IMR-90 (cell line): ENCODE measurements at regions not wholly inside any gene's neighbourhood (a gene's known extent, or its start where the extent isn't known, plus 50 kb on each side); places are given as distances from the start of the nearest gene placed in this dataset.

Source experiments
- ATAC-seq: fragments of 200-7000 bp; cut with Tn5 transposase; 2 replicates; pipeline ENCODE4 v1.9.1; 2020; ENCODE audit warnings: low read depth, mild to moderate bottlenecking, moderate library complexity
- BruUV-seq: library from RNA; stranded (reverse); fragments of 400-500 nt; replicated peaks from 2 replicates; lab custom pipeline; 2021; lab: Mats Ljungman, UMichigan
- CTCF ChIA-PET: fragments of 300-600 bp; formaldehyde crosslinking; extraction: SDS; loops from one replicate; lab custom pipeline; 2021; ENCODE audit warnings: antibody characterized with exemption; lab: Yijun Ruan, JAX
- POLR2A ChIA-PET: fragments of 300-600 bp; sonication (Branson Sonifier 250); formaldehyde crosslinking; loops from one replicate; lab custom pipeline; 2022; ENCODE audit warnings: antibody characterized with exemption; ENCODE audit not compliant: unreplicated experiment; lab: Charles Lee
- DNase-seq: peaks from one replicate; pipeline ENCODE4 v3.0.0; 2013
- H2AFZ ChIP-seq: replicated peaks from 2 replicates; pipeline ENCODE3; 2013; ENCODE audit warnings: low read length, mild to moderate bottlenecking; ENCODE audit not compliant: poor library complexity
- H2AK5ac ChIP-seq: 2 replicates; pipeline ENCODE4 v1.6.1; 2013; ENCODE audit warnings: low read depth, low read length, inconsistent platforms
- H2AK9ac ChIP-seq: replicated peaks from 2 replicates; pipeline ENCODE3; 2013; ENCODE audit warnings: mild to moderate bottlenecking, low read depth, low read length, moderate library complexity; ENCODE audit not compliant: poor library complexity
- H2BK120ac ChIP-seq: 2 replicates; pipeline ENCODE4 v1.6.1; 2013; ENCODE audit warnings: low read depth, low read length, inconsistent platforms
- H2BK15ac ChIP-seq: 3 replicates; pipeline ENCODE4 v1.6.1; 2013; ENCODE audit warnings: low read depth, low read length, inconsistent platforms
- H2BK20ac ChIP-seq: 2 replicates; pipeline ENCODE4 v1.6.1; 2013; ENCODE audit warnings: low read depth, mild to moderate bottlenecking, inconsistent platforms, low read length, moderate library complexity
- H2BK5ac ChIP-seq: 2 replicates; pipeline ENCODE4 v1.6.1; 2013; ENCODE audit warnings: mild to moderate bottlenecking, low read depth, low read length, inconsistent platforms; ENCODE audit not compliant: poor library complexity, severe bottlenecking
- H3K14ac ChIP-seq: replicated peaks from 2 replicates; pipeline ENCODE4 v1.6.1; 2013; ENCODE audit warnings: low read depth, low read length, inconsistent platforms
- H3K18ac ChIP-seq: 2 replicates; pipeline ENCODE4 v1.6.1; 2013; ENCODE audit warnings: low read depth, low read length, control low read depth
- H3K23ac ChIP-seq: 2 replicates; pipeline ENCODE4 v1.6.1; 2013; ENCODE audit warnings: low read depth, low read length, inconsistent platforms
- H3K27ac ChIP-seq: 2 replicates; pipeline ENCODE4 v1.5.1; 2013; ENCODE audit warnings: mild to moderate bottlenecking, control low read depth, low read length; ENCODE audit not compliant: insufficient read depth
- H3K27me3 ChIP-seq: 2 replicates; pipeline ENCODE4 v1.6.1; 2013; ENCODE audit warnings: low read length; ENCODE audit not compliant: control insufficient read depth, insufficient read depth
- H3K36me3 ChIP-seq: 2 replicates; pipeline ENCODE4 v1.6.1; 2013; ENCODE audit warnings: low read length, mixed read lengths; ENCODE audit not compliant: control insufficient read depth, insufficient read depth
- H3K4ac ChIP-seq: 2 replicates; pipeline ENCODE4 v1.6.1; 2013; ENCODE audit warnings: low read depth, low read length, inconsistent platforms
- H3K4me1 ChIP-seq: 2 replicates; pipeline ENCODE4 v1.6.1; 2013; ENCODE audit warnings: low read length, mixed read lengths; ENCODE audit not compliant: control insufficient read depth, insufficient read depth
- H3K4me2 ChIP-seq: 2 replicates; pipeline ENCODE4 v1.6.1; 2013; ENCODE audit warnings: low read depth, mild to moderate bottlenecking, control low read depth, low read length, moderate library complexity
- H3K4me3 ChIP-seq: 2 replicates; pipeline ENCODE4 v1.5.1; 2013; ENCODE audit warnings: low read depth, mild to moderate bottlenecking, control low read depth, low read length, moderate library complexity; ENCODE audit not compliant: insufficient read depth
- H3K56ac ChIP-seq: 2 replicates; pipeline ENCODE4 v1.6.1; 2013; ENCODE audit warnings: low read length, inconsistent platforms; ENCODE audit not compliant: insufficient read depth; ENCODE audit errors: extremely low read depth
- H3K79me1 ChIP-seq, 2 experiments: 2 replicates each; pipeline ENCODE4 v1.6.1; 2013; ENCODE audit warnings: low read length in 2 of 2, inconsistent platforms in 1 of 2, low read depth in 1 of 2
- H3K9ac ChIP-seq: 2 replicates; pipeline ENCODE4 v1.6.1; 2013; ENCODE audit warnings: low read depth, low read length, control low read depth
- H3K9me1 ChIP-seq: 2 replicates; pipeline ENCODE4 v1.6.1; 2013; ENCODE audit warnings: low read length, inconsistent platforms; ENCODE audit not compliant: insufficient read depth
- H3K9me3 ChIP-seq: 2 replicates; pipeline ENCODE4 v1.6.1; 2013; ENCODE audit warnings: low read length; ENCODE audit not compliant: control insufficient read depth, insufficient read depth
- H4K20me1 ChIP-seq: 2 replicates; pipeline ENCODE4 v1.6.1; 2013; ENCODE audit warnings: low read length, inconsistent platforms; ENCODE audit not compliant: insufficient read depth
- H4K5ac ChIP-seq: 2 replicates; pipeline ENCODE4 v1.6.1; 2013; ENCODE audit warnings: mild to moderate bottlenecking, low read depth, low read length, control low read depth
- H4K8ac ChIP-seq, 2 experiments: 2 replicates each; pipeline ENCODE4 v1.6.1; 2013; ENCODE audit warnings: low read depth in 2 of 2, low read length in 2 of 2, control low read depth in 1 of 2, inconsistent platforms in 1 of 2
- H4K91ac ChIP-seq: 2 replicates; pipeline ENCODE4 v1.6.1; 2013; ENCODE audit warnings: low read depth, low read length, inconsistent platforms; ENCODE audit not compliant: insufficient read depth
- CEBPB ChIP-seq: IDR thresholded peaks from 2 replicates; pipeline ENCODE4 v1.6.1; 2012; ENCODE audit warnings: low read depth, low read length, improper control_type of control experiment
- FOS ChIP-seq: fragments of 150-350 bp; IDR thresholded peaks from 2 replicates; pipeline ENCODE4 v1.6.1; 2016; ENCODE audit warnings: low read depth, low read length
- MAZ ChIP-seq: IDR thresholded peaks from 2 replicates; pipeline ENCODE4 v1.6.1; 2012; ENCODE audit warnings: low read depth, mild to moderate bottlenecking, low read length, improper control_type of control experiment, moderate library complexity, borderline replicate concordance
- NFE2L2 ChIP-seq: fragments of 150-350 bp; IDR thresholded peaks from 2 replicates; pipeline ENCODE4 v1.6.1; 2016; ENCODE audit warnings: low read depth, mild to moderate bottlenecking, low read length
- POLR2A ChIP-seq: IDR thresholded peaks from 2 replicates; pipeline ENCODE4 v1.6.1; 2012; ENCODE audit warnings: mild to moderate bottlenecking, low read depth, low read length
- RCOR1 ChIP-seq: IDR thresholded peaks from 2 replicates; pipeline ENCODE4 v1.6.1; 2012; ENCODE audit warnings: mild to moderate bottlenecking, low read length, improper control_type of control experiment; ENCODE audit not compliant: insufficient replicate concordance
- WGBS, 2 experiments: methylation state at CpG; one replicate each; pipeline versions ENCODE4 v1.1.5 to v1.1.7; 2013; ENCODE audit warnings: missing lambda C conversion rate in 2 of 2; ENCODE audit not compliant: insufficient read length in 1 of 2; ENCODE audit errors: extremely low coverage in 2 of 2; 5-methylcytosine and 5-hydroxymethylcytosine counted together
- dilution Hi-C: fragments of 300-500 bp; cut with HindIII; formaldehyde crosslinking; loops from one replicate; pipeline ENCODE4 v1.14.3; 2018; ENCODE audit warnings: low sequenced_read_pairs; ENCODE audit not compliant: unreplicated experiment
- in situ Hi-C: fragments of 300-500 bp; cut with MboI; formaldehyde crosslinking; loops from 3 replicates; pipeline ENCODE4 v1.14.3; 2019; ENCODE audit warnings: low sequenced_read_pairs, inconsistent platforms, mixed read lengths
- intact Hi-C: fragments of 100-400 bp; cut with micrococcal nuclease; formaldehyde crosslinking; loops from 2 replicates; pipeline ENCODE4 v1.10.0; 2022
- TF ChIP-seq, protein P1 (sequence below): fragments of 150-350 bp; IDR thresholded peaks from 2 replicates; pipeline ENCODE4 v1.6.1; 2017; ENCODE audit warnings: mild to moderate bottlenecking, antibody characterized with exemption, low read length, low read depth
- TF ChIP-seq, protein P2 (sequence below): fragments of 150-350 bp; IDR thresholded peaks from 2 replicates; pipeline ENCODE4 v1.6.1; 2016; ENCODE audit warnings: low read depth, mild to moderate bottlenecking, low read length, moderate library complexity, borderline replicate concordance
- TF ChIP-seq, protein P3 (sequence below): conservative IDR thresholded peaks from 2 replicates; pipeline ENCODE4 v1.5.1; 2012; ENCODE audit warnings: mild to moderate bottlenecking, low read depth, low read length, improper control_type of control experiment

DNA sequence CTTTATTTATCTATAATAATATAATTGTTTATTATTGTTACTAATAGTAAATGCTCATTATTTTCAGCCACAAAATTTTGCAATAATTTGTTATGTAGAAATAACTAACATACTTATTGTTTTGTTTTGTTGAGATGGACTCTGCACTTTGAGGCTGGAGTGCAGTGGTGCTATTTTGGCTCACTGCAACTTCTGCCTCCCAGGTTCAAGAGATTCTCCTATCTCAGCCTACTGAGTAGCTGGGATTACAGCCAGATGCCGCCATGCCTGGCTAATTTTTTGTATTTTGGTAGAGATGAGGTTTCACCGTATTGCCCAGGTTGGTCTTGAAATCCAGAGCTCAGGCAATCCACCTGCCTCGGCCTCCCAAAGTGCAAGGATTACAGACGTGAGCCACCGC is 76.6 kb upstream of the RAP1B start:
- H4K8ac ChIP-seq = no peak overlapping the region
- no peaks in the 10 kb centered on the region for H3K27me3 ChIP-seq
- no peaks in the 10 kb centered on the region for H3K79me1 ChIP-seq
- no peak overlapping the region for H2BK5ac ChIP-seq
- peaks cover 2% of the 10 kb centered on the region for H3K4me1 ChIP-seq
- no peak overlapping the region for H3K23ac ChIP-seq
- H3K14ac ChIP-seq = no peak overlapping the region
- H3K4ac ChIP-seq = no peak overlapping the region
- H3K56ac ChIP-seq = no peak overlapping the region
- H3K27ac ChIP-seq = no peak overlapping the region
- in situ Hi-C loops (no loop called here), intact Hi-C loops (no loop called here), dilution Hi-C loops (no loop called here)
- no peak overlapping the region for H2BK20ac ChIP-seq
- no peak overlapping the region for H4K91ac ChIP-seq
- H2AFZ ChIP-seq = no peak overlapping the region
- H3K4me2 ChIP-seq = no peak overlapping the region
- H2BK120ac ChIP-seq = no peak overlapping the region
- H3K9me1 ChIP-seq = no peaks in the 10 kb centered on the region; the same call in 1 of the 2 replicates
- H3K4me3 ChIP-seq = no peak overlapping the region
- H2BK15ac ChIP-seq = no peak overlapping the region
- H2AK9ac ChIP-seq = no peak overlapping the region
- no TSS peak for BruUV-seq
- POLR2A ChIA-PET = no interaction called here
- CTCF ChIA-PET = no interaction called here
- TF ChIP-seq NFE2L2 (no peak), MAZ (no peak), CEBPB (no peak), POLR2A (no peak), FOS (no peak), RCOR1 (no peak)
- TF ChIP-seq, protein P1, sequence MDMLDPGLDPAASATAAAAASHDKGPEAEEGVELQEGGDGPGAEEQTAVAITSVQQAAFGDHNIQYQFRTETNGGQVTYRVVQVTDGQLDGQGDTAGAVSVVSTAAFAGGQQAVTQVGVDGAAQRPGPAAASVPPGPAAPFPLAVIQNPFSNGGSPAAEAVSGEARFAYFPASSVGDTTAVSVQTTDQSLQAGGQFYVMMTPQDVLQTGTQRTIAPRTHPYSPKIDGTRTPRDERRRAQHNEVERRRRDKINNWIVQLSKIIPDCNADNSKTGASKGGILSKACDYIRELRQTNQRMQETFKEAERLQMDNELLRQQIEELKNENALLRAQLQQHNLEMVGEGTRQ = no peak
- TF ChIP-seq, protein P2, sequence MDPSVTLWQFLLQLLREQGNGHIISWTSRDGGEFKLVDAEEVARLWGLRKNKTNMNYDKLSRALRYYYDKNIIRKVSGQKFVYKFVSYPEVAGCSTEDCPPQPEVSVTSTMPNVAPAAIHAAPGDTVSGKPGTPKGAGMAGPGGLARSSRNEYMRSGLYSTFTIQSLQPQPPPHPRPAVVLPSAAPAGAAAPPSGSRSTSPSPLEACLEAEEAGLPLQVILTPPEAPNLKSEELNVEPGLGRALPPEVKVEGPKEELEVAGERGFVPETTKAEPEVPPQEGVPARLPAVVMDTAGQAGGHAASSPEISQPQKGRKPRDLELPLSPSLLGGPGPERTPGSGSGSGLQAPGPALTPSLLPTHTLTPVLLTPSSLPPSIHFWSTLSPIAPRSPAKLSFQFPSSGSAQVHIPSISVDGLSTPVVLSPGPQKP = no peak
- TF ChIP-seq, protein P3, sequence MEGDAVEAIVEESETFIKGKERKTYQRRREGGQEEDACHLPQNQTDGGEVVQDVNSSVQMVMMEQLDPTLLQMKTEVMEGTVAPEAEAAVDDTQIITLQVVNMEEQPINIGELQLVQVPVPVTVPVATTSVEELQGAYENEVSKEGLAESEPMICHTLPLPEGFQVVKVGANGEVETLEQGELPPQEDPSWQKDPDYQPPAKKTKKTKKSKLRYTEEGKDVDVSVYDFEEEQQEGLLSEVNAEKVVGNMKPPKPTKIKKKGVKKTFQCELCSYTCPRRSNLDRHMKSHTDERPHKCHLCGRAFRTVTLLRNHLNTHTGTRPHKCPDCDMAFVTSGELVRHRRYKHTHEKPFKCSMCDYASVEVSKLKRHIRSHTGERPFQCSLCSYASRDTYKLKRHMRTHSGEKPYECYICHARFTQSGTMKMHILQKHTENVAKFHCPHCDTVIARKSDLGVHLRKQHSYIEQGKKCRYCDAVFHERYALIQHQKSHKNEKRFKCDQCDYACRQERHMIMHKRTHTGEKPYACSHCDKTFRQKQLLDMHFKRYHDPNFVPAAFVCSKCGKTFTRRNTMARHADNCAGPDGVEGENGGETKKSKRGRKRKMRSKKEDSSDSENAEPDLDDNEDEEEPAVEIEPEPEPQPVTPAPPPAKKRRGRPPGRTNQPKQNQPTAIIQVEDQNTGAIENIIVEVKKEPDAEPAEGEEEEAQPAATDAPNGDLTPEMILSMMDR = no peak
- ATAC-seq (no peak), DNase-seq (no peak)
- H4K20me1 ChIP-seq = no peaks in the 10 kb centered on the region
- H3K36me3 ChIP-seq = no peaks in the 10 kb centered on the region
- WGBS, 2 experiments = no CpG with 5 or more reads among the region's 5 CpGs
- H3K18ac ChIP-seq = no peak overlapping the region
- H3K9me3 ChIP-seq = no peaks in the 10 kb centered on the region; the same call in 1 of the 2 replicates
- H2AK5ac ChIP-seq = no peak overlapping the region
- no peak overlapping the region for H3K9ac ChIP-seq
- no peak overlapping the region for H4K5ac ChIP-seq
